Heart left ventricle (tissue), 16 donors: ENCODE measurements at regions not wholly inside any gene's neighbourhood (a gene's known extent, or its start where the extent isn't known, plus 50 kb on each side); places are given as distances from the start of the nearest gene placed in this dataset.
A peak's percentile ranks its signal among the peaks of the same experiment; 100 is the strongest.

Experiments used
- ATAC-seq, 4 donors: fragments of 200-7000 bp; cut with Tn5 transposase; one replicate each; pipeline ENCODE4 v1.9.1; 2020 to 2022; ENCODE audit warnings: moderate library complexity in 4 of 4, mild to moderate bottlenecking in 3 of 4, moderate number of reproducible peaks in 1 of 4
- DNase-seq, 5 donors: peaks; one replicate each; pipeline ENCODE4 v3.0.0-alpha.2; 2020
- H3K27ac ChIP-seq, 12 donors: fragments of 200-600 bp; sonication (generic) in 4 of 12; one replicate each; pipeline versions ENCODE4 v1.5.0 to v1.8.0; 2016 to 2022; ENCODE audit warnings: mild to moderate bottlenecking in 2 of 12
- H3K27me3 ChIP-seq, 9 donors: fragments of 200-600 bp; sonication (generic) in 2 of 9; one replicate each; pipeline versions ENCODE4 v1.5.1 to v1.8.0; 2016 to 2022; ENCODE audit warnings: mild to moderate bottlenecking in 3 of 9
- H3K36me3 ChIP-seq, 9 donors: fragments of 200-600 bp; sonication (generic) in 2 of 9; one replicate each; pipeline versions ENCODE4 v1.5.0 to v1.8.0; 2018 to 2022; ENCODE audit warnings: mild to moderate bottlenecking in 2 of 9
- H3K4me1 ChIP-seq, 12 donors: fragments of 200-600 bp; sonication (generic) in 4 of 12; one replicate each; pipeline versions ENCODE4 v1.5.0 to v1.8.0; 2016 to 2022; ENCODE audit warnings: mild to moderate bottlenecking in 3 of 12
- H3K4me3 ChIP-seq, 12 donors: fragments of 200-600 bp; sonication (generic) in 4 of 12; one replicate each; pipeline versions ENCODE4 v1.5.0 to v1.8.0; 2017 to 2022; ENCODE audit warnings: mild to moderate bottlenecking in 9 of 12, moderate library complexity in 4 of 12
- H3K9me3 ChIP-seq, 12 donors: fragments of 200-600 bp; sonication (generic) in 4 of 12; one replicate each; pipeline versions ENCODE4 v1.5.0 to v1.8.0; 2016 to 2022; ENCODE audit warnings: mild to moderate bottlenecking in 1 of 12
- POLR2A ChIP-seq, 2 donors: fragments of 450-650 bp; IDR thresholded peaks; one replicate each; pipeline ENCODE4 v1.6.1; 2017; ENCODE audit warnings: antibody characterized with exemption in 2 of 2, mild to moderate bottlenecking in 2 of 2, moderate library complexity in 2 of 2
- WGBS, 4 donors: extraction: QIAGEN DNeasy Blood & Tissue Kit in 2 of 4; methylation state at CpG; one replicate each; pipeline versions ENCODE4 v1.1.5 to v1.1.7; 2013 to 2018; 5-methylcytosine and 5-hydroxymethylcytosine counted together
- intact Hi-C, 10 donors: fragments of 100-400 bp; cut with DNase I; formaldehyde crosslinking; loops; one replicate each; pipeline versions ENCODE4 v1.11.1 to v1.14.2; 2022
- TF ChIP-seq, protein P1 (sequence below), 12 donors: fragments of 200-600 bp; sonication (generic) in 4 of 12; IDR thresholded peaks; one replicate each; pipeline versions ENCODE4 v1.5.0 to v1.8.0; 2018 to 2022; ENCODE audit warnings: antibody characterized with exemption in 12 of 12, mild to moderate bottlenecking in 5 of 12
- donor health status: ischemic (EF 13 %, LVEDD 7.1; RV severe dilation, severe dysfunction).
- donor health status: healthy with polysubstance abuse.
- donor health status: DM: no; HTN: yes; CAD: no.
- donor health status: DM: no; HTN: no; CAD: no.
- donor health status: ischemic (EF 25% LVEDD 6.9; RV normal size, moderate dysfunction).
- donor health status: ischemic (EF 25% LVEDD 5.7; RV mildly dilated, moderate dysfunction).
- donor health status: healthy.
- donor health status: DM: yes; HTN: yes; CAD: no.
- donor health status: ischemic (EF 35%, LVEDD 5.7; RV mildly dilated, moderate dysfunction).
- donor health status: nonischemic (EF 11% LVEDD 7.7; RV severe dilation, severe dysfunction).
- donor health status: DM: yes; HTN: yes; CAD: no.
- donor health status: PGD.
- donor health status: ischemic (EF 29% LVEDD 5.4; RV normal size, mild dysfunction).
- donor health status: nonischemic (EF 23%, LVEDD 6.1; RV moderate dilation, normal function).

DNA sequence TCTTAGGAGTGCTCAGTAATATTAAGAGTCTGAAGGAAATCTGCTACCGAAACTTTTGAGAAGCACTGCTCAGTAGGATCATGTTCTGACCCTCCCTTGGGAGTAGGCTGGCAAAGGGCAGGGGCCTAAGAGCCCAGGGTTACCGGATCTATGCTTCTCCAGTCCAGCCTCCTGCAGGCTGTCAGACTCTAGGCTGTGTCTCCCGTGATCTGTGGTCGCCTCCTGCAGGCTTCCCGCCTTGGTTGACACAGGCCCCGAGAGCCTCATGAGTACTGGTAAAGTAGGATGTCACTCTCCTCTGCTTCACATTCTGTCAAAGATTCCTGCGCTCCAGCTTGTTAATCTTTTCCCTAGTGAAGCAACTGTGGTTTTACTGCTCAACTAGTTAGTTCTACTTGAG is 647.8 kb upstream of the RAB6C start:
- Histone ChIP-seq H3K36me3 (no peaks in the 10 kb centered on the region), H3K9me3 (peaks cover 0 to 4% (median 0%) of the 10 kb centered on the region in 12 donors), H3K27me3 (no peaks in the 10 kb centered on the region), H3K27ac (no peak overlapping the region), H3K4me3 (no peak overlapping the region), H3K4me1 (peaks cover 0 to 7% (median 0%) of the 10 kb centered on the region in 12 donors)
- ATAC-seq (no peak), DNase-seq (no peak)
- intact Hi-C loops = no loop called here
- TF ChIP-seq, protein P1, sequence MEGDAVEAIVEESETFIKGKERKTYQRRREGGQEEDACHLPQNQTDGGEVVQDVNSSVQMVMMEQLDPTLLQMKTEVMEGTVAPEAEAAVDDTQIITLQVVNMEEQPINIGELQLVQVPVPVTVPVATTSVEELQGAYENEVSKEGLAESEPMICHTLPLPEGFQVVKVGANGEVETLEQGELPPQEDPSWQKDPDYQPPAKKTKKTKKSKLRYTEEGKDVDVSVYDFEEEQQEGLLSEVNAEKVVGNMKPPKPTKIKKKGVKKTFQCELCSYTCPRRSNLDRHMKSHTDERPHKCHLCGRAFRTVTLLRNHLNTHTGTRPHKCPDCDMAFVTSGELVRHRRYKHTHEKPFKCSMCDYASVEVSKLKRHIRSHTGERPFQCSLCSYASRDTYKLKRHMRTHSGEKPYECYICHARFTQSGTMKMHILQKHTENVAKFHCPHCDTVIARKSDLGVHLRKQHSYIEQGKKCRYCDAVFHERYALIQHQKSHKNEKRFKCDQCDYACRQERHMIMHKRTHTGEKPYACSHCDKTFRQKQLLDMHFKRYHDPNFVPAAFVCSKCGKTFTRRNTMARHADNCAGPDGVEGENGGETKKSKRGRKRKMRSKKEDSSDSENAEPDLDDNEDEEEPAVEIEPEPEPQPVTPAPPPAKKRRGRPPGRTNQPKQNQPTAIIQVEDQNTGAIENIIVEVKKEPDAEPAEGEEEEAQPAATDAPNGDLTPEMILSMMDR (IDR thresholded peaks at IDR 0.05) = no peak
- no peak for TF ChIP-seq POLR2A (IDR thresholded peaks at IDR 0.05)
- WGBS, 4 donors = 76 to 79% (median 78%) methylated on average over 7 of the region's 7 CpGs

DNA sequence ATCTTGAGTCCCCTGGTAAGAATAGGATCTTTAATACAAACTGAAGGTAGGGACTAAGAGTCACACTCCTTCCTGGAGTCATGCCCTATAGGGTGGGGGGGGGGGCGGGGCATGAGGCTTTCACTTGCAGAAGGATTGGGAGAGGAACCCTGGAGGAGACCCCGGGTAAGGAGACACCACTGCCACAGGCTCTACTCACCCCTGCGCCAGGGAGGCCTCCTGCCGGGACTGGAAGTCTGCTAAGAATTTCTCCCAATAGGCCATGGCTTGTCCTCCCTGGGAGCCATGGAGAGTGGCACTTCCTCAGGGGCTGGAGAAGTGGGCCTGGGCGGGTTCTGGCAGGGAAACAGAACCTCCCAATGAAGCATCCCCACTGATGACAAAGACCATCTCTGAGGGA is 645.3 kb upstream of the RAB6C start:
- no peaks in the 10 kb centered on the region for H3K36me3 ChIP-seq
- intact Hi-C loops = no loop called here
- no peak for ATAC-seq

DNA sequence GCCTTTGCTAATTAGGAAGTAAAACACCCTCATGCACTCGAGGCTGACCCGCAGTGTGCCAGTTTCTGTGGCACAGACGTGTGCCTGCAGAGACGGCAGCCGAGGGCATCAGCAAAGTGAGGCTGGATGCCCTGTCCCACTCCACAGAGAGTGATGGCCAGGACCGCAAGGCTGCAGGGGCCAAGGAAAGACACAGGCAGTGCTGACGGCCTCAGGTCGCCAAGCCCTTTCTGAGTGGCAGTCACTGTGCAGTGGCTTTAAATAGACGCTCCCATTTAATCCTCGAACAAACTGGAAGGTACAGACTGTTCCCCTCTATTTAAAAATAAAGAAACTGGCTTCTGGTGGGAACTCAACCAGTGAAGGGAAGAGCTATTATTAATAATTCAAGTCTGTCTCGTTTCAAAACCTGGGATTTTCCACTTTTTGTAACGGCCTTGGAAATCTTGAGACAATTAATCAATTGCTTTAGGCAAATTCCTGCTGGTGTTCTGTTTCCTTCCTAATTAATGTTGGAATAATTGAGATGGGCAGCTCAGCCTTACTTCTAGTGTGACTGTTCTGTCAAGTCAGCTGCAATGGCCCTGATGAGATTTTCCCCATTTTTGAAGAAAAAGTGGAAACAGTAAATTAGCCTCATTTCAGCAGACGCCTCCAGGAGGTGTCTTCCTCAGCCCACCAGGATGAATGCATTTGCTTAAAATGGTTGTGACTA is 644.6 kb upstream of the RAB6C start:
- peak; percentile 85 to 100 (median 98) for ATAC-seq
- 47 to 62% (median 52%) methylated on average over 13 of the region's 13 CpGs for WGBS, 4 donors
- TF ChIP-seq POLR2A (IDR thresholded peaks at IDR 0.05) = no peak
- TF ChIP-seq, protein P1 (IDR thresholded peaks at IDR 0.05) = no peak
- no peaks in the 10 kb centered on the region for H3K27me3 ChIP-seq
- H3K36me3 ChIP-seq = no peaks in the 10 kb centered on the region
- peak overlapping the region in 4 of 12 donors; percentile 37 to 60 (median 40) for H3K27ac ChIP-seq
- H3K4me3 ChIP-seq = no peak overlapping the region
- H3K9me3 ChIP-seq = peaks cover 0 to 4% (median 0%) of the 10 kb centered on the region in 12 donors
- intact Hi-C loops = no loop called here
- peaks cover 0 to 7% (median 0%) of the 10 kb centered on the region in 12 donors for H3K4me1 ChIP-seq
- DNase-seq = peak in 2 of 5 donors; percentile 64 to 76

More for the DNA sequence above, 645.3 kb upstream of the RAB6C start:
- peaks cover 0 to 4% (median 0%) of the 10 kb centered on the region in 12 donors for H3K9me3 ChIP-seq
- TF ChIP-seq, protein P1 (IDR thresholded peaks at IDR 0.05) = no peak
- TF ChIP-seq POLR2A (IDR thresholded peaks at IDR 0.05) = no peak
- H3K27ac ChIP-seq = peak overlapping the region in 4 of 12 donors; percentile 37 to 60 (median 40)
- H3K4me1 ChIP-seq = peaks cover 0 to 7% (median 0%) of the 10 kb centered on the region in 12 donors
- no peak for DNase-seq
- no peak overlapping the region for H3K4me3 ChIP-seq
- 76 to 84% (median 79%) methylated on average over 4 to 5 of the region's 5 CpGs for WGBS, 4 donors
- no peaks in the 10 kb centered on the region for H3K27me3 ChIP-seq

DNA sequence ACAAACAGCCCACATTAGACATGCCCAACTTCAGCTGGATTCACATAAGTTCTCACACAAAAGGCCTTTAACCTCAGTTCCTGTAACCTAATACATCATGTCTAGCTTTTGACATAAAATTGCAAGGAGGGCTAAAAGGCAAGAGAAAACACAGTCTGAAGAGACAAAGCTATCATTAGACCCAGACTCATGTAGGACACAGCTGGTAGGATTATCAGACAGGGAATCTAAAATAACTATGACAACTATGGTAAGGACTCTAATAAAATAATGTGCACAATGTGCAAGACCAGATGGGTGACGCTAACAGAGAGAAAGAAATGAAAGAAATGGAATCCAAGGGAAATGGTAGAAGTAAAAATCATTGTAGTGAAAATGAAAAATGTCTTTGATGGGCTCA is 643.2 kb upstream of the RAB6C start:
- H3K36me3 ChIP-seq = no peaks in the 10 kb centered on the region
- intact Hi-C loops = no loop called here
- H3K27ac ChIP-seq = no peak overlapping the region
- 84 to 98% (median 87%) methylated on average over 1 of the region's 1 CpG for WGBS, 4 donors
- ATAC-seq = no peak
- peaks cover 0 to 7% (median 0%) of the 10 kb centered on the region in 12 donors for H3K9me3 ChIP-seq
- no peaks in the 10 kb centered on the region for H3K27me3 ChIP-seq
- peaks cover 0 to 7% (median 0%) of the 10 kb centered on the region in 12 donors for H3K4me1 ChIP-seq
- no peak for DNase-seq
- H3K4me3 ChIP-seq = no peak overlapping the region
- TF ChIP-seq POLR2A (IDR thresholded peaks at IDR 0.05) = no peak
- TF ChIP-seq, protein P1 (IDR thresholded peaks at IDR 0.05) = no peak
